Neural cell (in vitro differentiated cells): ENCODE measurements at regions not wholly inside any gene's neighbourhood (a gene's known extent, or its start where the extent isn't known, plus 50 kb on each side); places are given as distances from the start of the nearest gene placed in this dataset.

Experiments used
- H2AFZ ChIP-seq: fragments of 200-600, 300-800 bp; sonication (generic), shearing (Covaris generic); 2 replicates; pipeline ENCODE4 v1.6.0; 2014; ENCODE audit warnings: low read depth, mild to moderate bottlenecking, antibody characterized with exemption, low read length, moderate library complexity
- H3F3A ChIP-seq: fragments of 200-600 bp; shearing (Covaris generic); 2 replicates; pipeline ENCODE4 v1.6.1; 2016; ENCODE audit warnings: mild to moderate bottlenecking, moderate library complexity, mixed read lengths, antibody characterized with exemption, low read length; ENCODE audit not compliant: insufficient read depth, poor library complexity, severe bottlenecking
- H3K27ac ChIP-seq: fragments of 200-600, 300-800 bp; sonication (generic), shearing (Covaris generic); 2 replicates; pipeline ENCODE4 v1.5.1; 2014; ENCODE audit warnings: mild to moderate bottlenecking, low read length, moderate library complexity
- H3K27me3 ChIP-seq: fragments of 300-800, 200-600 bp; sonication (generic), shearing (Covaris generic); 2 replicates; pipeline ENCODE4 v1.6.0; 2014; ENCODE audit warnings: mild to moderate bottlenecking, low read depth, low read length, moderate library complexity; ENCODE audit not compliant: insufficient read depth
- H3K36me3 ChIP-seq: fragments of 300-800, 200-600 bp; sonication (generic), shearing (Covaris generic); 2 replicates; pipeline ENCODE4 v1.5.1; 2014; ENCODE audit warnings: mild to moderate bottlenecking, antibody characterized with exemption, low read length, moderate library complexity; ENCODE audit not compliant: insufficient read depth
- H3K4me2 ChIP-seq: fragments of 300-800, 200-600 bp; sonication (generic), shearing (Covaris generic); 2 replicates; pipeline ENCODE4 v1.6.0; 2014; ENCODE audit warnings: mild to moderate bottlenecking, low read length
- H3K4me3 ChIP-seq: fragments of 300-800, 200-600 bp; sonication (generic), shearing (Covaris generic); 2 replicates; pipeline ENCODE4 v1.5.1; 2014; ENCODE audit warnings: mild to moderate bottlenecking, low read length, moderate library complexity
- H3K79me2 ChIP-seq: fragments of 200-600 bp; shearing (Covaris generic); replicated peaks from 2 replicates; pipeline ENCODE4 v1.6.0; 2014; ENCODE audit warnings: mild to moderate bottlenecking, low read length, moderate library complexity; ENCODE audit not compliant: insufficient read depth
- H3K9ac ChIP-seq: fragments of 300-800, 200-600 bp; sonication (generic), shearing (Covaris generic); 2 replicates; pipeline ENCODE4 v1.6.1; 2016; ENCODE audit warnings: mild to moderate bottlenecking, low read length, mixed read lengths
- H3K9me2 ChIP-seq: fragments of 200-600 bp; shearing (Covaris generic); 2 replicates; pipeline ENCODE4 v1.6.1; 2016; ENCODE audit warnings: mild to moderate bottlenecking, low read length, mixed read lengths; ENCODE audit not compliant: insufficient read depth
- H3K9me3 ChIP-seq: fragments of 200-600, 300-800 bp; sonication (generic), shearing (Covaris generic); 2 replicates; pipeline ENCODE4 v1.6.1; 2016; ENCODE audit warnings: mild to moderate bottlenecking, mixed run types, low read length, moderate library complexity, mixed read lengths
- H4K20me1 ChIP-seq: fragments of 200-600 bp; shearing (Covaris generic); 2 replicates; pipeline ENCODE4 v1.6.1; 2016; ENCODE audit warnings: mild to moderate bottlenecking, mixed run types; ENCODE audit not compliant: insufficient read depth
- EP300 ChIP-seq: fragments of 450-650 bp; conservative IDR thresholded peaks from 2 replicates; pipeline ENCODE4 v1.6.1; 2014; ENCODE audit warnings: antibody characterized with exemption, mild to moderate bottlenecking, moderate library complexity; ENCODE audit not compliant: poor library complexity, severe bottlenecking
- EZH2 ChIP-seq: fragments of 200-600, 300-800 bp; shearing (Covaris generic), sonication (generic); IDR thresholded peaks from 2 replicates; pipeline ENCODE4 v1.6.1; 2014; ENCODE audit warnings: antibody characterized with exemption, low read length, borderline replicate concordance, mild to moderate bottlenecking; ENCODE audit not compliant: insufficient read depth, poor library complexity, severe bottlenecking
- MXI1 ChIP-seq: fragments of 450-650 bp; conservative IDR thresholded peaks from 2 replicates; pipeline ENCODE4 v1.6.1; 2014; ENCODE audit warnings: antibody characterized with exemption, mild to moderate bottlenecking; ENCODE audit not compliant: poor library complexity, severe bottlenecking
- POLR2AphosphoS5 ChIP-seq: IDR thresholded peaks from 2 replicates; pipeline ENCODE4 v1.6.1; 2012
- RAD21 ChIP-seq: fragments of 450-650 bp; conservative IDR thresholded peaks from 2 replicates; pipeline ENCODE4 v1.6.1; 2014; ENCODE audit warnings: antibody characterized with exemption, mild to moderate bottlenecking, moderate library complexity
- SMC3 ChIP-seq: fragments of 450-650 bp; conservative IDR thresholded peaks from 2 replicates; pipeline ENCODE4 v1.6.1; 2014; ENCODE audit warnings: antibody characterized with exemption, mild to moderate bottlenecking, moderate library complexity; ENCODE audit not compliant: poor library complexity
- TAF1 ChIP-seq: IDR thresholded peaks from 2 replicates; pipeline ENCODE4 v1.6.1; 2012; ENCODE audit warnings: low read depth
- TF ChIP-seq, protein P1 (sequence below): fragments of 450-650 bp; IDR thresholded peaks from 2 replicates; pipeline ENCODE4 v1.5.1; 2014; ENCODE audit warnings: antibody characterized with exemption, mild to moderate bottlenecking, moderate library complexity; ENCODE audit not compliant: poor library complexity, severe bottlenecking
- TF ChIP-seq, protein P2 (sequence below): IDR thresholded peaks from 2 replicates; pipeline ENCODE4 v1.6.1; 2012; ENCODE audit warnings: borderline replicate concordance

DNA sequence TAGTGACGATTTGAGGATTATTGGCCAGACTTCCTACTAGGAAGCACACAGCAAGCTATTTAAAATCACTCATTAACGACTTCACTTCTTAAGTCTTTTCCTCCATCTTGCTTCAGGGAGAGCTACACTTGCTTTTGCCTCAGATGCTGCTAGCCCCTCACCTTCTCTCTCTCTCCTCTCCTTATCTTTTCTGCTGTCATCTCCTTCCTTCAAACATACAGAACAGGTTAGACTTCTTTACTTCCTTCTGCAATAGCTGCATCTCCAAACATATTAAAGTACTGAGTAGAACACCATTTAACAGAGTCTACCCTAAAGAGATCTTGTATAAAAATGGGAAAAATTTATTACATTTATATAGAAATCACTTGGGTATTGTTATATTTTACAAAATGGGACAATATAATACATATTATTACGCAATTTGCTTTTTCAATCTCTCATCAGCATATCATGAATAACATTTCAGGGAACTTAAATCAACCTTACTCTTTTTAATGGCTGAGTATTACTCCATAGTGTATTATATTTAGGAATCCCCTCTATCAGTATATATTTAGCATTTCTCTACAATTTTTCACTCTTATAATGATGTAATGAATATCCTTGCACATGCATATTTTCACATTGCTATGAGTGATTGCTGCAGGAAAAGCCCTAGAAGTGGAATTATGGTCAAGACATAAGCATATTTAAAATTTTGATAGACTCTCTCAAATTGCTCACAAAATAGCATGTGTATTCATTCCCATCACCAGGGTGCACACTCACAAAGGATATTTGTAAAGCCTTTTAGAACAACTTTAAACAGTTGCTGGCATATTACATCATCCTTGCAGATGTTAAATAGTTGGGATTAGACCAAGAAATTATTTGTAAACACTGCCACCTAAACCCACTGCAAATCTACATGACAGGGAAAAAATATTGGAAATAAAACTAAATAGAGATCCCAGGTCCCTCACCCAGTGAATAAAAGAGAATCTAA lies 164.5 kb upstream of the NFIB start:
- Histone ChIP-seq H3K27ac (no peak overlapping the region), H2AFZ (no peak overlapping the region), H3K4me2 (no peak overlapping the region), H3K36me3 (no peaks in the 10 kb centered on the region), H3K27me3 (no peaks in the 10 kb centered on the region), H3K79me2 (no peaks in the 10 kb centered on the region), H3K4me3 (no peak overlapping the region), H3K9me3 (no peaks in the 10 kb centered on the region), H3K9ac (no peak overlapping the region), H3F3A (no peaks in the 10 kb centered on the region), H4K20me1 (no peaks in the 10 kb centered on the region), H3K9me2 (no peaks in the 10 kb centered on the region)
- TF ChIP-seq, protein P1, sequence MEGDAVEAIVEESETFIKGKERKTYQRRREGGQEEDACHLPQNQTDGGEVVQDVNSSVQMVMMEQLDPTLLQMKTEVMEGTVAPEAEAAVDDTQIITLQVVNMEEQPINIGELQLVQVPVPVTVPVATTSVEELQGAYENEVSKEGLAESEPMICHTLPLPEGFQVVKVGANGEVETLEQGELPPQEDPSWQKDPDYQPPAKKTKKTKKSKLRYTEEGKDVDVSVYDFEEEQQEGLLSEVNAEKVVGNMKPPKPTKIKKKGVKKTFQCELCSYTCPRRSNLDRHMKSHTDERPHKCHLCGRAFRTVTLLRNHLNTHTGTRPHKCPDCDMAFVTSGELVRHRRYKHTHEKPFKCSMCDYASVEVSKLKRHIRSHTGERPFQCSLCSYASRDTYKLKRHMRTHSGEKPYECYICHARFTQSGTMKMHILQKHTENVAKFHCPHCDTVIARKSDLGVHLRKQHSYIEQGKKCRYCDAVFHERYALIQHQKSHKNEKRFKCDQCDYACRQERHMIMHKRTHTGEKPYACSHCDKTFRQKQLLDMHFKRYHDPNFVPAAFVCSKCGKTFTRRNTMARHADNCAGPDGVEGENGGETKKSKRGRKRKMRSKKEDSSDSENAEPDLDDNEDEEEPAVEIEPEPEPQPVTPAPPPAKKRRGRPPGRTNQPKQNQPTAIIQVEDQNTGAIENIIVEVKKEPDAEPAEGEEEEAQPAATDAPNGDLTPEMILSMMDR = no peak
- no peak for TF ChIP-seq MXI1
- TF ChIP-seq TAF1 = no peak
- no peak for TF ChIP-seq POLR2AphosphoS5
- TF ChIP-seq, protein P2, sequence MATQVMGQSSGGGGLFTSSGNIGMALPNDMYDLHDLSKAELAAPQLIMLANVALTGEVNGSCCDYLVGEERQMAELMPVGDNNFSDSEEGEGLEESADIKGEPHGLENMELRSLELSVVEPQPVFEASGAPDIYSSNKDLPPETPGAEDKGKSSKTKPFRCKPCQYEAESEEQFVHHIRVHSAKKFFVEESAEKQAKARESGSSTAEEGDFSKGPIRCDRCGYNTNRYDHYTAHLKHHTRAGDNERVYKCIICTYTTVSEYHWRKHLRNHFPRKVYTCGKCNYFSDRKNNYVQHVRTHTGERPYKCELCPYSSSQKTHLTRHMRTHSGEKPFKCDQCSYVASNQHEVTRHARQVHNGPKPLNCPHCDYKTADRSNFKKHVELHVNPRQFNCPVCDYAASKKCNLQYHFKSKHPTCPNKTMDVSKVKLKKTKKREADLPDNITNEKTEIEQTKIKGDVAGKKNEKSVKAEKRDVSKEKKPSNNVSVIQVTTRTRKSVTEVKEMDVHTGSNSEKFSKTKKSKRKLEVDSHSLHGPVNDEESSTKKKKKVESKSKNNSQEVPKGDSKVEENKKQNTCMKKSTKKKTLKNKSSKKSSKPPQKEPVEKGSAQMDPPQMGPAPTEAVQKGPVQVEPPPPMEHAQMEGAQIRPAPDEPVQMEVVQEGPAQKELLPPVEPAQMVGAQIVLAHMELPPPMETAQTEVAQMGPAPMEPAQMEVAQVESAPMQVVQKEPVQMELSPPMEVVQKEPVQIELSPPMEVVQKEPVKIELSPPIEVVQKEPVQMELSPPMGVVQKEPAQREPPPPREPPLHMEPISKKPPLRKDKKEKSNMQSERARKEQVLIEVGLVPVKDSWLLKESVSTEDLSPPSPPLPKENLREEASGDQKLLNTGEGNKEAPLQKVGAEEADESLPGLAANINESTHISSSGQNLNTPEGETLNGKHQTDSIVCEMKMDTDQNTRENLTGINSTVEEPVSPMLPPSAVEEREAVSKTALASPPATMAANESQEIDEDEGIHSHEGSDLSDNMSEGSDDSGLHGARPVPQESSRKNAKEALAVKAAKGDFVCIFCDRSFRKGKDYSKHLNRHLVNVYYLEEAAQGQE = no peak
- TF ChIP-seq EZH2 = no peak
- no peak for TF ChIP-seq SMC3
- TF ChIP-seq RAD21 = no peak
- TF ChIP-seq EP300 = no peak

DNA sequence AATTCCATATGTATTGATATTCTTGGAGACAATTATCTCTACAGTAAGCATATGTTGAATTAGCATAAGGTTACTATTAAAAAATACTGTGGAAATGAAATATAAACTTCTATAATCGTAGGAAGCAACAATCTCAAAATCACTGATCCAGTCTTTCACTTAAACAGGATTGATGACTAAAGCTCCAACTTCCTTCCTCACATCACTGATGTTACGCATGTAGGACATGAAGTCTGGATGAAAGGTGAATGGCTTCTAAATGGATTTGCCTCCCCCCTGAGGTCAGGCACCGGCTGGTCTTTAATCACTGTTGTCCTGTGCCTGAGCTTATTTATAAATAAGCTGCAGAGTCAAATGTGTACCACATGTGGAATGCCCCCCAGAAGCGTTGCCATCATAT lies 157.1 kb upstream of the NFIB start:
- Histone ChIP-seq H3K27me3 (no peaks in the 10 kb centered on the region), H2AFZ (no peak overlapping the region), H3K9me2 (no peaks in the 10 kb centered on the region), H3K36me3 (no peaks in the 10 kb centered on the region), H3K9me3 (no peaks in the 10 kb centered on the region), H3K9ac (no peak overlapping the region), H4K20me1 (no peaks in the 10 kb centered on the region), H3K4me3 (no peak overlapping the region), H3K4me2 (no peak overlapping the region), H3K79me2 (no peaks in the 10 kb centered on the region), H3K27ac (no peak overlapping the region), H3F3A (no peaks in the 10 kb centered on the region)
- TF ChIP-seq TAF1 = no peak
- no peak for TF ChIP-seq EZH2
- TF ChIP-seq POLR2AphosphoS5 = no peak
- TF ChIP-seq RAD21 = no peak
- no peak for TF ChIP-seq MXI1
- TF ChIP-seq SMC3 = no peak
- TF ChIP-seq, protein P1 = no peak
- TF ChIP-seq EP300 = no peak
- TF ChIP-seq, protein P2 = no peak
